ENCODE measurements at regions not wholly inside any gene's neighbourhood (a gene's known extent, or its start where the extent isn't known, plus 50 kb on each side); places are given as distances from the start of the nearest gene placed in this dataset.
A peak's percentile ranks its signal among the peaks of the same experiment; 100 is the strongest.

DNA sequence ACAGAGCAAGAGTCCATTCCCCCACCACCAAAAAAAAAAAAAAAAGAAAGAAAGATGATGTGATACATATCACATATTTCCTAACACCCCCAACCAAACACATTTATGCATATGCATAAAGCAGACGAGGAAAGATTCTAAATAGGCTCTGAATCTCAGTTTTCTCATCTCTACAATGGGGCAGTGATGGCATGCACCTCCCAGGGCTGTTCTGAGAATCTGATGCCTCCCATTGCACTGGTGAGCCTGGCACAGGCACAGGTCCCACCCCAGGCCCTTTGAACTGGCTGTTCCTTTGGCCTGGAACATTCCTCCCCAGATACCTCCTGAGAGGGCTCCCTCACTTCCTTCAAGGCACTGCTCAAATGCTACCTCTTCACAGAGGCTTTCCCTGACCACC, 116.5 kb downstream of the C9orf50 start:
- DNase-seq, result no peak

GRCh38 chr9:129501771-129502319, 119.1 kb downstream of the C9orf50 start:
- peak; percentile 7 for DNase-seq

DNA sequence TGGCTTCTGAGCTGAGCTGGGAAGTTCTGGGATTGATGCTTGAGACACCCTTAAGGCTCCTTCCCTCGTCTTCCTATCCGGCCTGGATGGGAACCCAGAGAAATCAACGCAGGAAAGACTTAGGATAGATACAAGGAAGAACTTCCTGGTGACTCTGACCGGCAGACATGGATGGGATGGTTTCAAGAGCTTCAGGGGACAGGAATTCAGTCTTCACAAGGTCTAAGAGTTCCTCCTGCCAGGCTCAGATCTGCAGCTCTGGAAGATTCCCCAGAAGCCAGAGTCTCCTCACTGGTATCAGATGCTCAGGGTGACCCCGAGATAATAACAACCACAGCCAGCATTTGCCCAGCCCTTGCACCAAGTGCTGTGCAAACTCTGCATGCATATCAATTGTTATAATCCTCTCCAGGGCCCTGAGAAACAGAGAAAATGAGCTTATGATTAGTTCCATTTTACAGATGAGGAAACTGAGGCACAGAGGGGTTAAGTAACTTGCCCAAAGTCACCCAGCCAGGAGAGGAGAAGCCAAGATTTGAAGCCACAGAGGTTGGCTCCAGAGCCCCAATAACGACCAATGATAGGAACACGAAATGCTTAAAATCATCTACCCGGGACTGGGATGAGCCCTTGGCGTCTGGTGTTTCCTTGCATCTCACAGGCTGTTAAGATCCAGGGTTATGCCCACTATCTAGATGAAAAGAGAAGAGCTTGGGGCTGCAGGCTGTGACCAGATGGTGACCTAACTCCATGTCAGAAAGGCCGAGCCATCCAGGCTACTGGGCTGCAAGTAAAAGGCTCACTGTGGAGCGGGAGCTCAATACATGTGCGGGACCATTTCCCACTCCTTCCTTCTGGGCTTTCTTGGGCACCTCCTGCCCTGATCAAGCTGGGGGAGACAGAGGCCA, 119.8 kb downstream of the C9orf50 start:
- DNase-seq, result no peak

- DNase-seq, result no peak
Observed at GRCh38 chr9:129500161-129500862, 120.6 kb downstream of the C9orf50 start.

GRCh38 chr9:129498451-129499384, 122.2 kb downstream of the C9orf50 start:
- no peak for DNase-seq

DNA sequence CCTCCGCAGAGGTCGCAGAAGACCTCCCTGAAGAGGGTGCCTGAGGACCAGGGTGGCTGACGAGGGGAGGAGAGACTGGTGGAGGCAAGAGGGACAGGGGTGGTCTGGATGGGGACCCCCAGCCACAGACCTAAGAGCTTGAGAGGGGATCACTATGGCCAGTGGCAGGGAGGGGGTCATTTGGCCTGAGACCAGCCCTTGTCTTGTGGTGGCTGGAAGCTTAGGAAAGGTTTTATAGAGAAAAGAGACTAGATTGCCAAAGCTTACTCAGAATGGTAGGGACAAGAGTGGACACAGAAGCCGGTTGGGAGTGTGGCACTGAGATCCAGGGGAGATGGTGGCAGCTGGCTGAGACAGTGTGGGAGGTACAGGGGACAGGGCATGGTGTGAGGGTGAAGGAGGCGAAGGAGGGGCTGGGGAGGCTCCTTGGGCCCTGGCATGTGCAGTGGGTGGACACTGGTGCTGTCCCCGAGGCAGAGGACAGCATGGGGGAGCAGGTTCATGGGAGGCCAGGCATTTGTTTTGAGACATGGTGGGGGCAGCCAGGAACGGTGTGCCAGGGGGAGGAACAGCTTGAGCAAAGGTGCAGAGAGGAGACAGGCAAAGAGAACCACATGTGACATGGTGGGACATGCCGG, 123.0 kb downstream of the C9orf50 start:
- DNase-seq, result no peak

- DNase-seq, result peak; percentile 35
Observed at GRCh38 chr9:129497005-129497812, 123.7 kb downstream of the C9orf50 start.

DNA sequence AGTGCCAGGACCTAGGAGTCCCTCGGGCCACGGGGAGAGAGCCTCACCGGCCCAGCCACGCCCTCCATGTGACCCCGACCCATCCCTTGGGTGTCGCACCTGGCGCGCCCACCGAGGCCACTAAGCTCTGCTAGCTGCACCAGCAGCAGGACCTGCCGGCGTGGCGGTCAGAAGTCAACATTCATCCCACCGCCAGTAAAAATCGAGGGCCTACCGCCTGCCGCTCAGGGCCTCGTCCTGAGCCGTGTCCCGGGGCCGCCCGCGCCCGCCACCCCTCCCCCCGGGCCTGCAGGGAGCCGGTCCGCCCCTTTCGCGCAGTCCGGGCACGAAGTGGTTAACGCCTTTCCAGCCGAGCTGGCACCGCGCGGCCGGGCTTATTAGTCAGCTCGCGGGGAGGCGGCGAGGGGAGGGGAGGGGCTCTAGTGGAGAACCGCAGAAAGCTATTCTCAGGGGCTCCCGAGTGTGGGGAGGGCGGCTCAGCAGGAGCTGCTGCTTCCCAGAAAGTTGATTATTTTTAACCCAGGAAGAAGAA, 124.4 kb downstream of the C9orf50 start:
- peak; percentile 69 for DNase-seq

DNA sequence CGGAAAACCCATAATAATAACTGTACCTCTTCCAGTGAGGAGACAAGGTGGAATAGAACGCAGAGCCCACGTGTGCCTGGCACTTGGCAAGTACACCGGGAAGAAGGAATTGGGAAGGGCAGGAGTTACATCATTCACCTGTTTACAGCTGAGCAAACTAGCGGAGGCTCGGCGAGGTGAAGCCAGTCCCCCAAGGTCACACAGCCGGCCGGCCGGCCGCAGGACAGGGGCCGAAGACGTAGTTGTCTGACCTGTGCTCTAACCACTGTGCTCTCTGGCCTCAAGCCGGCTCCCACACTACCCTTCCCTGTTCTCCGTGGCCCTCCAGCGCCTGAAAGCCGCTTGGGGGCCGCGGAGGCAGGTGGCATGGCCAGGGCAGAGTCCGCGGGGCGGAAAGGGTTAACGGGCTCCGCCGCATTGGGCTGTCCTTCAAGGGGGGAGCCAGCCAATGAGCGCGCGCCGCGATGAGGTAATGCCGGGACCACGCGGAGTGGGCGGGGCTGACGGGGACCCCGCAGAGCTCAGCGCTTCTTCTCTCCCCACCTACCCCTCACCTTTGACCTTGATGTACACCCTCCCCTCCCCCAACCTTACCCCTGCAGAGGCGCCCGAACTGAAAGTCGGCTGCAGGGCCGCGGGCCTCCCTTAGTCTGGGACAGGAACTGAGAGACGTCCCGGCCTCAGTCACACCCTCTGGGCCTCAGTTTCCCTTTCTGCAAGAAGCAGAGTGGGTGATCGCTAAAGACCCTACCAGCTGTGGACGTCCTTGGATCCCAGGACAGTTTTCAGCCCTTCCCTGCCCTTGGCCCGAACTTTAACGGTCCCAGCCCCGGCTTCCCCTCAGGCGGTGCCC, 125.1 kb downstream of the C9orf50 start:
- peak; percentile 57 for DNase-seq

DNA sequence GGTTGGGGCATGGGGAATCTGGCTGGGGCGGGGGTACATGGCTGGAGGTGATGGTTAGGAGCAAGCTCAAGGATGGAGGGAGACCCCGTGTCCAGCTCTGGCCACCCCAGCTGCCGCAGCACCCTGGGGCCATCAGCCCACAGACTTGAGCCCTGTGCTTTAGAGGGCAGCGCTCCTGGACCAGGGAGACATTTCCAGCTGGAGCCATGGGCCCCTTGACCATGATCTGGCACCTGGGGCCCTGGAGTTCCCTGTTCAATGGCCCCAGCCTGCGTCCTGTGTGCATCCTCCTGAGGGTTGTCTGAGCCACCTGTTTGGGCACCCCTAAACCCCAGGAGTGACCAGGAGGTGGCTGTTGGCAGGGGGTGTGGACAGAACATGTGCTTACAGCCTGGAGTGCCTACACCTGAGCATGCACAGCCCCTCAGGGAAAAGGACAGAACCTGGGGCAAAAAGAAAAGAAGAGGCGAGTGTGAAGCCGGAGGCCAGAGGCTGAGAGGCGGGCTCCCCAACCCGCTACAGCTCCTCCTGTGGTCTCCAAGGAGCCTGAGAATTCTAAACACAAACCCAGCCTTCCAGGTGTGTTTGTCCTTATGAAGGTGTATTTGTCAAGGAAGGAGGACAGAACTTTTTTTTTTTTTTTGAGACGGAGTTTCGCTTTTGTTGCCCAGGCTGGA, 126.7 kb downstream of the C9orf50 start:
- no peak for DNase-seq

GRCh38 chr9:129493706-129494047, 127.2 kb downstream of the C9orf50 start:
- no peak for DNase-seq

GRCh38 chr9:129493002-129493705, 127.7 kb downstream of the C9orf50 start:
- DNase-seq, result no peak

DNA sequence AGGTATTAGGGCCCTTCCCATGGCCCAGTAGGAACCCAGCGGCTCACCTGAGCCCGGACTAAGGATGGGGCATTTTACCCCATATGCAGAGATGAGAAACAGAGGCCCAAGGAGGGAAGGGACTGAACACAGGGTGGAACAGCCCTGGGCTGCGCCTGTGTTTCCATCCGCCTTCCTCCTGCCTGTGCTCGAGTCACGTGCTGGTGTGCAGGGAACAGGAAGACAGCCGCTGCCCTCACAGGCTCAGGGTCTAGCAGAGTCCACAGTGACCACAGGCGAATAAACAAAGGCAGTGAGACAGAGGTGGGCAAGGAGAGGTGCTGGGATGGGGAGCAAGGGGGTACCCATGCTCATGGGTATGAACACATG, 129.4 kb downstream of the C9orf50 start:
- no peak for DNase-seq

DNA sequence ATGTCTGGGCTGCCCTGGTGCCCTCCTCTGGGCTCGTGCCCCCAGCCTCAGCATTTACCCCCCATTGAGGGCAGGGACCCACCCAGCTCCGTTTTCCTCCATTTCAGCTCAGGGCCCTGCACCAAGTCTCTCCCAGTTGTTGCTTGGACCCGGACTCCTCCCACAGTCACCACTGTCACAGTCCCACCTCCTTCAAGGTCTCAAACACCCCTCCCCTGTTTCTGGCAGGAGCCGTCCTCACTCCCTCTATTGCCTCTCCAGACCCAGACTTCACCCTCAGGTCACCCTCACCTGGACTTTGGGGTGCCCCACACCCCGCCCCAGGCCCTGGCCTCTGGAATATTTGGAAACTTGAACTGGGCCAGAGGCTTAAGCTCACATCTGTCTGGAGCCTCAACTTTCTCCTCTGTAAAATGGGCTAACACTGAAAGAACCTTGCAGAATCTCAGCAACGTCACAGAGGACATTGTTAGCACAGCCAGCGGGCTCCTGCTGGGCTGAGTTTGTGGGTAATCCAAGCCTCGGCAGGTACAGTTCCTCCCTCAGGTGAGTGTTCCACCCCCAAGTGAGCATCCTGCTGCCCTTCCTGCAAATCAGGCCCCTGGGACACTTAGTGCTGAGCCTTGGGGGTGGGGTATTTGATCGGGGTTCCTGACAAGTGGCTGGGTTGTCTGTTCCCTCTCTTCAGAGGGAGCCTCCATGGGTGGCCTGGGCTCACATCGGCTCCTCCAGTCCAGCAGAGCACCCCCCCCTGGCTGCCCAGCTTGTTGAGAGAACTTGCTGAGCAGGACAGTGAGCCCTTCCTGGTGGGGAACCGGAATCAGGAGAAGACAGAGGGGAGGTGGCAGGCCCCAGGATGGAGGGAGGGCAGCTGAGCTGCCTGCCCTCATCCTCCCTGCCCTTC, 130.1 kb downstream of the C9orf50 start:
- DNase-seq, result no peak

- no peak for DNase-seq
Observed at GRCh38 chr9:129489838-129490582, 130.9 kb downstream of the C9orf50 start.

DNA sequence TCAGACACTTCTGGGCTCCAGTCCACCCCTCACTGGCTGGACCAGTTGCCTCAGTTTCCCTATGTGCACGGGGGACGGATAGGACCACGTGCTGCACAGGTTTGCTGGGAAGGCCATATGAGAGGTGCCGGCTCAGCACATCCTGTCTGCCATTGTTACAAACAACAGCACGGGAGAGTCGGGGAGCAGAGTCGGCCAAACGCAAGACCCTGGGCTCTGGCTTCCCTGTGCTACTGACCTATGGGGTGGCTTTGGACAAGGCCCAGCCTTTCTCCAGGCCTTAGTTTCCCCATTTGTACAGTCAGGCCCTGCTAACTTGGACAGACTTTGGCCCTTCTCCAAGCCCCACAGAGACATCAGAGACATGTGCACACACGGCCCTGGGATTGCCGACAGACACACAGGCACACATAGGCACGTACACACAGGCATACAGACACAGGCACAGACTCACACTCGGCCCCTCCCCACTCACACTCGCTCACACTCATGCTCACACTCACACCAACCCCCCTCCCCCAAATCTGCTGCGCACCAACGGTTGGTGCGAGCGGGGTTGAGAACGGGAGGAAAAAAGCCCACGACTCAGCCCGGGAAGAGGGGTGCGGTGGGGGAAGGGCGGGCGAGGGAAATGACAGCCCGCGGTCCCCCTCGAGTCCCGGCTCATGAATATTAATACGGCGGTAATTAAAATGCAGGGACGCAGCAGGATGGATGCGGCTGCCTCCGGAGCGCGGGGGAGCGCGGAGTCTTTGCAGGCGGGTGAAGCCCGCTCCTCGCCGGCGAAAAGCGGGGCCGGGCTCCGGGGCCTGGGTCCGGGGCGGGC, 133.0 kb downstream of the C9orf50 start:
- DNase-seq, result peak; percentile 42

Data from NCI-H345 (cell line).